ENCODE measurements at regions not wholly inside any gene's neighbourhood (a gene's known extent, or its start where the extent isn't known, plus 50 kb on each side); places are given as distances from the start of the nearest gene placed in this dataset.

- TF ChIP-seq POLR2A (conservative IDR thresholded peaks at IDR 0.05) (no peak), POLR2AphosphoS5 (IDR thresholded peaks at IDR 0.05; ENCODE audit: control insufficient read depth, insufficient read depth, low read depth, low read length) (no peak), EHMT2 (IDR thresholded peaks at IDR 0.05) (no peak), ZNF764 (CRISPR knock-in tag; IDR thresholded peaks at IDR 0.05; ENCODE audit: low read depth) (no peak), HMGXB4 (CRISPR knock-in tag; IDR thresholded peaks at IDR 0.05) (no peak), CBFA2T2 (conservative IDR thresholded peaks at IDR 0.05) (no peak; the same call in 1 of the 2 replicates), REST (IDR thresholded peaks at IDR 0.05; ENCODE audit: borderline replicate concordance) (no peak), REST (CRISPR knock-in tag; IDR thresholded peaks at IDR 0.05; ENCODE audit: low read depth) (no peak)
Measured at GRCh38 chr7:145633513-145633912, 483.1 kb upstream of the CNTNAP2 start.

Data from K562 (cell line).